Mesenchymal stem cell (in vitro differentiated cells and primary cell): ENCODE measurements at regions not wholly inside any gene's neighbourhood (a gene's known extent, or its start where the extent isn't known, plus 50 kb on each side); places are given as distances from the start of the nearest gene placed in this dataset.
"Not testable (repeated sequence)": the region's sequence is repeated elsewhere in the genome, so short reads cannot be mapped to it uniquely, and the experiment has no call there.

Source experiments
- DNase-seq: peaks from one replicate; pipeline ENCODE4 v3.0.0-alpha.2; 2013
- H2AFZ ChIP-seq: one replicate; pipeline ENCODE4 v1.6.1; 2013; ENCODE audit warnings: low read depth, mild to moderate bottlenecking, control low read depth, inconsistent platforms, low read length, moderate library complexity
- H2AK5ac ChIP-seq: 2 replicates; pipeline ENCODE4 v1.6.1; 2013; ENCODE audit warnings: low read length, moderate library complexity, mild to moderate bottlenecking, inconsistent platforms; ENCODE audit not compliant: severe bottlenecking
- H2BK120ac ChIP-seq: one replicate; pipeline ENCODE4 v1.6.1; 2013; ENCODE audit warnings: low read depth, mild to moderate bottlenecking, inconsistent platforms, low read length, moderate library complexity
- H2BK12ac ChIP-seq, 2 experiments: one replicate each; pipeline ENCODE4 v1.6.1; 2013; ENCODE audit warnings: inconsistent platforms in 2 of 2, low read length in 2 of 2, mild to moderate bottlenecking in 2 of 2, moderate library complexity in 2 of 2, control low read depth in 1 of 2
- H2BK15ac ChIP-seq: one replicate; pipeline ENCODE4 v1.6.1; 2013; ENCODE audit warnings: mild to moderate bottlenecking, low read depth, inconsistent platforms; ENCODE audit not compliant: poor library complexity, severe bottlenecking
- H2BK5ac ChIP-seq: 2 replicates; pipeline ENCODE4 v1.6.1; 2013; ENCODE audit warnings: low read depth, mild to moderate bottlenecking, low read length, control low read depth, inconsistent platforms; ENCODE audit not compliant: poor library complexity, severe bottlenecking
- H3K14ac ChIP-seq, 2 experiments: one replicate each; pipeline ENCODE4 v1.6.1; 2013; ENCODE audit warnings: inconsistent platforms in 2 of 2, low read length in 2 of 2, control low read depth in 1 of 2, mild to moderate bottlenecking in 1 of 2, moderate library complexity in 1 of 2
- H3K18ac ChIP-seq, 2 experiments: one replicate each; pipeline ENCODE4 v1.6.1; 2013; ENCODE audit warnings: inconsistent platforms in 2 of 2, low read length in 2 of 2, control low read depth in 1 of 2, low read depth in 1 of 2, mild to moderate bottlenecking in 1 of 2
- H3K23ac ChIP-seq, 2 experiments: one replicate each; pipeline ENCODE4 v1.6.1; 2013; ENCODE audit warnings: inconsistent platforms in 2 of 2, low read length in 2 of 2, mild to moderate bottlenecking in 2 of 2, moderate library complexity in 2 of 2, control low read depth in 1 of 2
- H3K27ac ChIP-seq: 2 replicates; pipeline ENCODE4 v1.5.1; 2013; ENCODE audit warnings: mild to moderate bottlenecking, moderate library complexity, low read length, control low read depth, inconsistent platforms; ENCODE audit not compliant: poor library complexity, severe bottlenecking
- H3K27me3 ChIP-seq, 2 experiments: 2 replicates each; pipeline versions ENCODE4 v1.6.1 to v1.7.0; 2013; ENCODE audit warnings: low read length in 2 of 2, mild to moderate bottlenecking in 2 of 2, moderate library complexity in 2 of 2, control low read depth in 1 of 2, inconsistent platforms in 1 of 2; ENCODE audit not compliant: control insufficient read depth in 1 of 2, insufficient read depth in 1 of 2
- H3K36me3 ChIP-seq, 2 experiments: 2 replicates each; pipeline versions ENCODE4 v1.6.1 to v1.7.0; 2013; ENCODE audit warnings: low read length in 2 of 2, control low read depth in 1 of 2, inconsistent platforms in 1 of 2, low read depth in 1 of 2, mild to moderate bottlenecking in 1 of 2; ENCODE audit not compliant: insufficient read depth in 2 of 2, control insufficient read depth in 1 of 2
- H3K4ac ChIP-seq, 2 experiments: one replicate each; pipeline ENCODE4 v1.6.1; 2013; ENCODE audit warnings: inconsistent platforms in 2 of 2, low read length in 2 of 2, mild to moderate bottlenecking in 2 of 2, moderate library complexity in 2 of 2, control low read depth in 1 of 2, low read depth in 1 of 2
- H3K4me1 ChIP-seq: 2 replicates; pipeline ENCODE4 v1.6.1; 2013; ENCODE audit warnings: low read depth, low read length, control low read depth; ENCODE audit not compliant: control insufficient read depth, insufficient read depth
- H3K4me2 ChIP-seq: 2 replicates; pipeline ENCODE4 v1.6.1; 2013; ENCODE audit warnings: low read length, mild to moderate bottlenecking, inconsistent platforms; ENCODE audit not compliant: poor library complexity, severe bottlenecking
- H3K4me3 ChIP-seq, 2 experiments: 2 replicates each; pipeline versions ENCODE4 v1.5.1 to v1.7.0; 2013; ENCODE audit warnings: low read length in 2 of 2, mild to moderate bottlenecking in 2 of 2, control low read depth in 1 of 2, low read depth in 1 of 2; ENCODE audit not compliant: insufficient read depth in 1 of 2
- H3K79me1 ChIP-seq: replicated peaks from 2 replicates; pipeline ENCODE4 v1.6.1; 2013; ENCODE audit warnings: mild to moderate bottlenecking, control low read depth, low read length, inconsistent platforms; ENCODE audit not compliant: poor library complexity, severe bottlenecking
- H3K9ac ChIP-seq: 2 replicates; pipeline ENCODE4 v1.7.0; 2013; ENCODE audit warnings: mild to moderate bottlenecking, low read length, moderate library complexity
- H3K9me3 ChIP-seq: 2 replicates; pipeline ENCODE4 v1.7.0; 2013; ENCODE audit warnings: mild to moderate bottlenecking, low read length; ENCODE audit not compliant: control insufficient read depth
- H4K8ac ChIP-seq: one replicate; pipeline ENCODE4 v1.6.1; 2013; ENCODE audit warnings: inconsistent platforms, mild to moderate bottlenecking, low read length, moderate library complexity
- H4K91ac ChIP-seq: one replicate; pipeline ENCODE4 v1.6.1; 2013; ENCODE audit warnings: mild to moderate bottlenecking, low read length, inconsistent platforms
- WGBS: methylation state at CpG from one replicate; pipeline ENCODE4 v1.1.7; 2013; ENCODE audit warnings: mixed read lengths; 5-methylcytosine and 5-hydroxymethylcytosine counted together

- Histone ChIP-seq H3K4me1 (peaks cover 6% of the 10 kb centered on the region), H3K9me3 (no peaks in the 10 kb centered on the region), H3K36me3 (no peaks in the 10 kb centered on the region), H3K14ac (no peak overlapping the region), H3K4me2 (no peak overlapping the region), H3K27ac (no peak overlapping the region), H2AFZ (no peak overlapping the region), H2AK5ac (no peak overlapping the region), H3K27me3 (peaks cover 0 to 6% of the 10 kb centered on the region in 2 experiments), H2BK120ac (no peak overlapping the region), H2BK15ac (no peak overlapping the region), H3K4ac (no peak overlapping the region), H3K4me3 (no peak overlapping the region), H3K23ac (no peak overlapping the region), H4K8ac (no peak overlapping the region), H3K79me1 (no peaks in the 10 kb centered on the region), H3K18ac (no peak overlapping the region), H3K9ac (no peak overlapping the region), H4K91ac (no peak overlapping the region), H2BK12ac (no peak overlapping the region), H2BK5ac (no peak overlapping the region)
- 83% methylated on average over 11 of the region's 12 CpGs for WGBS
- DNase-seq: peak; percentile 30
These were observed 112.5 kb upstream of the LARP1 start for GRCh38 chr5:154642499-154643245.

- peak; percentile 44 for DNase-seq
- not testable (repeated sequence) for H3K27me3 ChIP-seq, H3K79me1 ChIP-seq, H3K4me1 ChIP-seq, H3K9ac ChIP-seq, H2BK15ac ChIP-seq, H2BK12ac ChIP-seq, H3K4me3 ChIP-seq, H4K8ac ChIP-seq, H2BK5ac ChIP-seq, H3K36me3 ChIP-seq, H3K18ac ChIP-seq, H3K9me3 ChIP-seq, H2BK120ac ChIP-seq, H3K27ac ChIP-seq, H3K4ac ChIP-seq, H3K4me2 ChIP-seq, H3K23ac ChIP-seq, H4K91ac ChIP-seq, H2AFZ ChIP-seq, H3K14ac ChIP-seq, H2AK5ac ChIP-seq
- 23% methylated on average over 4 of the region's 4 CpGs for WGBS
These were observed 114.9 kb upstream of the LARP1 start for GRCh38 chr5:154640213-154640831.

GRCh38 chr5:154636786-154637185 lies 118.4 kb upstream of the LARP1 start:
- H2BK12ac ChIP-seq, H3K9me3 ChIP-seq, H2AFZ ChIP-seq, H3K79me1 ChIP-seq, H3K14ac ChIP-seq, H2BK120ac ChIP-seq, H4K91ac ChIP-seq, DNase-seq, H3K18ac ChIP-seq, H3K9ac ChIP-seq, H3K4me3 ChIP-seq, H3K23ac ChIP-seq, H3K27me3 ChIP-seq, H3K4ac ChIP-seq, H3K4me1 ChIP-seq, H3K4me2 ChIP-seq, H3K36me3 ChIP-seq, H2BK15ac ChIP-seq, H2AK5ac ChIP-seq, H2BK5ac ChIP-seq, H3K27ac ChIP-seq, H4K8ac ChIP-seq: not testable (repeated sequence)
- 97% methylated on average over 4 of the region's 7 CpGs for WGBS

- H3K9ac ChIP-seq, H2BK5ac ChIP-seq, H3K18ac ChIP-seq, H3K36me3 ChIP-seq, H3K79me1 ChIP-seq, H3K9me3 ChIP-seq, H3K27ac ChIP-seq, H3K4ac ChIP-seq, H2AFZ ChIP-seq, H2BK15ac ChIP-seq, H3K23ac ChIP-seq, H3K4me1 ChIP-seq, H3K27me3 ChIP-seq, H2BK120ac ChIP-seq, H2AK5ac ChIP-seq, H2BK12ac ChIP-seq, DNase-seq, H3K4me2 ChIP-seq, H3K14ac ChIP-seq, H4K91ac ChIP-seq, H4K8ac ChIP-seq, H3K4me3 ChIP-seq: not testable (repeated sequence)
- 90% methylated on average over 12 of the region's 12 CpGs for WGBS
These were observed 118.9 kb upstream of the LARP1 start for GRCh38 chr5:154636271-154636670.
